Hepatocyte (in vitro differentiated cells): ENCODE measurements at regions not wholly inside any gene's neighbourhood (a gene's known extent, or its start where the extent isn't known, plus 50 kb on each side); places are given as distances from the start of the nearest gene placed in this dataset.

Experiments used
- DNase-seq: peaks from one replicate; pipeline ENCODE4 v3.0.0-alpha.2; 2016; ENCODE audit warnings: low spot score
- H2AFZ ChIP-seq: fragments of 200-600 bp; sonication (generic); 2 replicates; pipeline ENCODE4 v1.6.0; 2016; ENCODE audit warnings: antibody characterized with exemption, mild to moderate bottlenecking
- H3K27ac ChIP-seq: fragments of 200-600 bp; sonication (generic); 2 replicates; pipeline ENCODE4 v1.5.1; 2016; ENCODE audit warnings: mild to moderate bottlenecking
- H3K27me3 ChIP-seq: fragments of 200-600 bp; sonication (generic); 2 replicates; pipeline ENCODE4 v1.6.1; 2016
- H3K36me3 ChIP-seq: fragments of 200-600 bp; sonication (generic); replicated peaks from 2 replicates; pipeline ENCODE4 v1.5.1; 2016; ENCODE audit warnings: low read depth; ENCODE audit not compliant: insufficient read depth
- H3K4me1 ChIP-seq: fragments of 200-600 bp; sonication (generic); 2 replicates; pipeline ENCODE4 v1.5.1; 2016; ENCODE audit warnings: mild to moderate bottlenecking, moderate library complexity; ENCODE audit not compliant: insufficient read depth
- H3K4me2 ChIP-seq: fragments of 200-600 bp; sonication (generic); 2 replicates; pipeline ENCODE4 v1.6.0; 2016
- H3K4me3 ChIP-seq: fragments of 200-600 bp; sonication (generic); 2 replicates; pipeline ENCODE4 v1.5.1; 2016; ENCODE audit warnings: mild to moderate bottlenecking
- H3K79me2 ChIP-seq: fragments of 200-600 bp; sonication (generic); 2 replicates; pipeline ENCODE4 v1.6.0; 2017; ENCODE audit warnings: mild to moderate bottlenecking
- H3K9me2 ChIP-seq: fragments of 200-600 bp; sonication (generic); replicated peaks from 2 replicates; pipeline ENCODE4 v1.6.0; 2017; ENCODE audit warnings: mild to moderate bottlenecking; ENCODE audit not compliant: insufficient read depth
- H3K9me3 ChIP-seq: fragments of 200-600 bp; sonication (generic); 2 replicates; pipeline ENCODE4 v1.5.1; 2016; ENCODE audit warnings: low read depth, mild to moderate bottlenecking
- H4K20me1 ChIP-seq: fragments of 200-600 bp; sonication (generic); 2 replicates; pipeline ENCODE4 v1.6.0; 2016; ENCODE audit warnings: mild to moderate bottlenecking; ENCODE audit not compliant: insufficient read depth, poor library complexity, severe bottlenecking
- CTCF ChIP-seq: fragments of 200-600 bp; sonication (generic); IDR thresholded peaks from 2 replicates; pipeline ENCODE4 v1.5.1; 2016; ENCODE audit warnings: antibody characterized with exemption, mild to moderate bottlenecking; ENCODE audit not compliant: poor library complexity
- EZH2 ChIP-seq: fragments of 200-600 bp; sonication (generic); IDR thresholded peaks from 2 replicates; pipeline ENCODE4 v1.6.1; 2016; ENCODE audit warnings: antibody characterized with exemption, mild to moderate bottlenecking, borderline replicate concordance
- EZH2phosphoT487 ChIP-seq: fragments of 200-600 bp; sonication (generic); IDR thresholded peaks from one replicate; pipeline ENCODE4 v1.6.1; 2018; ENCODE audit warnings: antibody characterized with exemption, mild to moderate bottlenecking, low read depth, moderate library complexity; ENCODE audit not compliant: unreplicated experiment, severe bottlenecking
- WGBS: methylation state at CpG from one replicate; pipeline ENCODE4 v1.1.6; 2016; ENCODE audit warnings: low lambda C conversion rate; ENCODE audit errors: missing lambda C conversion rate; 5-methylcytosine and 5-hydroxymethylcytosine counted together

GRCh38 chr2:18475884-18476283, 84.6 kb downstream of the RDH14 start:
- no peaks in the 10 kb centered on the region for H4K20me1 ChIP-seq
- H3K36me3 ChIP-seq, result no peaks in the 10 kb centered on the region
- H2AFZ ChIP-seq, result no peak overlapping the region
- WGBS, result 92% methylated on average over 1 of the region's 2 CpGs
- peaks cover 8% of the 10 kb centered on the region for H3K4me1 ChIP-seq
- no peaks in the 10 kb centered on the region for H3K9me2 ChIP-seq
- H3K27ac ChIP-seq, result no peak overlapping the region
- no peaks in the 10 kb centered on the region for H3K79me2 ChIP-seq
- H3K9me3 ChIP-seq, result no peaks in the 10 kb centered on the region
- DNase-seq, result no peak
- TF ChIP-seq EZH2 (no peak), CTCF (no peak), EZH2phosphoT487 (no peak)
- no peaks in the 10 kb centered on the region for H3K27me3 ChIP-seq
- H3K4me2 ChIP-seq, result no peak overlapping the region
- H3K4me3 ChIP-seq, result no peak overlapping the region

- peaks cover 5% of the 10 kb centered on the region for H3K4me1 ChIP-seq
- no peaks in the 10 kb centered on the region for H4K20me1 ChIP-seq
- H3K36me3 ChIP-seq, result no peaks in the 10 kb centered on the region
- no peaks in the 10 kb centered on the region for H3K9me3 ChIP-seq
- no peak overlapping the region for H3K27ac ChIP-seq
- no peak for DNase-seq
- H3K4me2 ChIP-seq, result no peak overlapping the region
- WGBS, result 85% methylated on average over 1 of the region's 1 CpG
- H3K4me3 ChIP-seq, result no peak overlapping the region
- TF ChIP-seq EZH2phosphoT487 (no peak), EZH2 (no peak), CTCF (no peak)
- H2AFZ ChIP-seq, result no peak overlapping the region
- no peaks in the 10 kb centered on the region for H3K9me2 ChIP-seq
- no peaks in the 10 kb centered on the region for H3K27me3 ChIP-seq
- H3K79me2 ChIP-seq, result no peaks in the 10 kb centered on the region
Observed at GRCh38 chr2:18474700-18475099, 85.8 kb downstream of the RDH14 start.

GRCh38 chr2:18473241-18474181, 86.9 kb downstream of the RDH14 start:
- H3K27ac ChIP-seq, result no peak overlapping the region
- peak; percentile 18 for DNase-seq
- 50% methylated on average over 9 of the region's 9 CpGs for WGBS
- no peaks in the 10 kb centered on the region for H3K27me3 ChIP-seq
- no peak overlapping the region for H3K4me3 ChIP-seq
- no peak overlapping the region for H2AFZ ChIP-seq
- no peaks in the 10 kb centered on the region for H3K9me3 ChIP-seq
- peaks cover 5% of the 10 kb centered on the region for H3K4me1 ChIP-seq
- H3K36me3 ChIP-seq, result no peaks in the 10 kb centered on the region
- H3K9me2 ChIP-seq, result no peaks in the 10 kb centered on the region
- no peaks in the 10 kb centered on the region for H3K79me2 ChIP-seq
- TF ChIP-seq EZH2phosphoT487, result no peak
- TF ChIP-seq CTCF, result no peak
- no peak for TF ChIP-seq EZH2
- H3K4me2 ChIP-seq, result no peak overlapping the region
- no peaks in the 10 kb centered on the region for H4K20me1 ChIP-seq
